ELF-1 (cell line): ENCODE measurements at regions not wholly inside any gene's neighbourhood (a gene's known extent, or its start where the extent isn't known, plus 50 kb on each side); places are given as distances from the start of the nearest gene placed in this dataset.

Source experiments
- DNase-seq: peaks from one replicate; pipeline ENCODE4 v3.0.0-alpha.2; 2016; ENCODE audit warnings: low read depth, low spot score

GRCh38 chr16:17804857-17805256 lies 334.1 kb upstream of the XYLT1 start:
- no peak for DNase-seq

- peak; percentile 1 for DNase-seq
These were observed 333.1 kb upstream of the XYLT1 start for GRCh38 chr16:17803625-17804410.

- DNase-seq: no peak
These were observed 331.8 kb upstream of the XYLT1 start for GRCh38 chr16:17802571-17802970.

GRCh38 chr16:17801068-17801467 lies 330.3 kb upstream of the XYLT1 start:
- DNase-seq: no peak

- no peak for DNase-seq
These were observed 328.0 kb upstream of the XYLT1 start for GRCh38 chr16:17798716-17799115.

GRCh38 chr16:17793354-17793753 lies 322.6 kb upstream of the XYLT1 start:
- DNase-seq: no peak

- DNase-seq: peak; percentile 11
These were observed 313.3 kb upstream of the XYLT1 start for GRCh38 chr16:17784073-17784472.

- DNase-seq: no peak
These were observed 309.4 kb upstream of the XYLT1 start for GRCh38 chr16:17780181-17780580.

- DNase-seq: no peak
These were observed 306.7 kb upstream of the XYLT1 start for GRCh38 chr16:17777408-17777863.

- DNase-seq: no peak
These were observed 306.1 kb upstream of the XYLT1 start for GRCh38 chr16:17776888-17777287.

GRCh38 chr16:17776465-17776864 lies 305.7 kb upstream of the XYLT1 start:
- DNase-seq: no peak

- DNase-seq: no peak
These were observed 304.3 kb upstream of the XYLT1 start for GRCh38 chr16:17775061-17775460.

- no peak for DNase-seq
These were observed 302.9 kb upstream of the XYLT1 start for GRCh38 chr16:17773698-17774101.

- DNase-seq: peak; percentile 16
These were observed 299.3 kb upstream of the XYLT1 start for GRCh38 chr16:17770104-17770503.

GRCh38 chr16:17769065-17769464 lies 298.3 kb upstream of the XYLT1 start:
- no peak for DNase-seq

GRCh38 chr16:17768257-17768656 lies 297.5 kb upstream of the XYLT1 start:
- no peak for DNase-seq

- DNase-seq: no peak
These were observed 295.3 kb upstream of the XYLT1 start for GRCh38 chr16:17766012-17766411.

GRCh38 chr16:17759451-17760390 lies 289.0 kb upstream of the XYLT1 start:
- no peak for DNase-seq

GRCh38 chr16:17757808-17758207 lies 287.0 kb upstream of the XYLT1 start:
- peak; percentile 38 for DNase-seq

- no peak for DNase-seq
These were observed 284.4 kb upstream of the XYLT1 start for GRCh38 chr16:17755158-17755557.

GRCh38 chr16:17753434-17753833 lies 282.7 kb upstream of the XYLT1 start:
- DNase-seq: no peak

- no peak for DNase-seq
These were observed 278.9 kb upstream of the XYLT1 start for GRCh38 chr16:17749706-17750105.
